Activated CD8-positive, alpha-beta T cell treated with anti-CD3 and anti-CD28 coated beads for 36 hours (primary cell): ENCODE measurements at regions not wholly inside any gene's neighbourhood (a gene's known extent, or its start where the extent isn't known, plus 50 kb on each side); places are given as distances from the start of the nearest gene placed in this dataset.

Experiments used
- ATAC-seq: fragments of 200-7000 bp; cut with Tn5 transposase; one replicate; pipeline ENCODE4 v1.10.0; 2021; ENCODE audit warnings: mild to moderate bottlenecking, moderate library complexity
- CTCF ChIA-PET: fragments of 350-600 bp; sonication (Branson Sonifier 250); formaldehyde crosslinking; loops from one replicate; lab custom pipeline; 2021; ENCODE audit warnings: antibody characterized with exemption; lab: Charles Lee
- POLR2A ChIA-PET: fragments of 350-600 bp; sonication (Branson Sonifier 250); formaldehyde crosslinking; loops from one replicate; lab custom pipeline; 2021; ENCODE audit warnings: antibody characterized with exemption; lab: Charles Lee
- DNase-seq: peaks from one replicate; pipeline ENCODE4 v3.0.0-alpha.2; 2020
- H3K27ac Mint-ChIP-seq: one replicate; pipeline ENCODE4 v1.8.0; 2021; ENCODE audit warnings: mild to moderate bottlenecking, mixed read lengths
- H3K27me3 Mint-ChIP-seq: one replicate; pipeline ENCODE4 v1.8.0; 2021; ENCODE audit warnings: mixed read lengths
- H3K36me3 Mint-ChIP-seq: one replicate; pipeline ENCODE4 v1.8.0; 2021; ENCODE audit warnings: low read depth, mixed read lengths
- H3K4me1 Mint-ChIP-seq: one replicate; pipeline ENCODE4 v1.8.0; 2021; ENCODE audit warnings: low read depth, mixed read lengths
- H3K4me3 Mint-ChIP-seq: one replicate; pipeline ENCODE4 v1.8.0; 2021; ENCODE audit warnings: mild to moderate bottlenecking, moderate library complexity, mixed read lengths
- H3K9me3 Mint-ChIP-seq: one replicate; pipeline ENCODE4 v1.8.0; 2021; ENCODE audit warnings: mixed read lengths
- CTCF ChIP-seq: fragments of 200-600 bp; IDR thresholded peaks from one replicate; pipeline ENCODE4 v1.8.0; 2022; ENCODE audit warnings: antibody characterized with exemption, mild to moderate bottlenecking
- intact Hi-C: fragments of 100-400 bp; cut with micrococcal nuclease; formaldehyde crosslinking; loops from one replicate; pipeline ENCODE4 v1.10.0; 2022

DNA sequence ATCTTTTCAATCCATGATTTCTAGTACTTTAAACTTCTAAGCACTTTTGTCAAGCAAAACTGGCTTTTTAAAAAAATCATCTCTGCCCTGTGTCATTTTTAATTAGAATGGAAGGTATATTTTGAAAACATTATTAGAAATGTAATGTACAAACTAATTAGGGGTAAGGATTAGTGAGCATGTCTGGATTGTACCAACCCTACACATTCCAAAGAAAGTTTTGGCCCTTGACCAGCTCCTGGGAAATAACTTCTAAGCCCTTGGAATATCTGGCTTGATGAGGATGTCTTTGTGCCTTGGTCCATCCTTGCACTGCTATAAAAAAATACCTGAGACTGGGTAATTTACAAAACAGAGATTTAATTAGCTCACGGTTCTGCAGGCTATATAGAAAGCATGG is 876.5 kb downstream of the RAPGEF2 start:
- Mint-ChIP-seq H3K27me3 (no peaks in the 10 kb centered on the region), H3K27ac (no peak overlapping the region), H3K9me3 (peaks cover 8% of the 10 kb centered on the region), H3K4me3 (no peak overlapping the region), H3K36me3 (no peaks in the 10 kb centered on the region), H3K4me1 (no peaks in the 10 kb centered on the region)
- ChIA-PET CTCF (no interaction called here), POLR2A (no interaction called here)
- ATAC-seq, result no peak
- TF ChIP-seq CTCF, result no peak
- intact Hi-C loops, result no loop called here
- DNase-seq, result no peak

- H3K27ac Mint-ChIP-seq, result no peak overlapping the region
- TF ChIP-seq CTCF, result no peak
- no peaks in the 10 kb centered on the region for H3K4me1 Mint-ChIP-seq
- H3K9me3 Mint-ChIP-seq, result peaks cover 8% of the 10 kb centered on the region
- POLR2A ChIA-PET, result no interaction called here
- ATAC-seq (no peak), DNase-seq (no peak)
- H3K27me3 Mint-ChIP-seq, result no peaks in the 10 kb centered on the region
- no peaks in the 10 kb centered on the region for H3K36me3 Mint-ChIP-seq
- H3K4me3 Mint-ChIP-seq, result no peak overlapping the region
- CTCF ChIA-PET, result no interaction called here
- intact Hi-C loops, result no loop called here
Measured at GRCh38 chr4:159979953-159980352, 877.1 kb downstream of the RAPGEF2 start.

DNA sequence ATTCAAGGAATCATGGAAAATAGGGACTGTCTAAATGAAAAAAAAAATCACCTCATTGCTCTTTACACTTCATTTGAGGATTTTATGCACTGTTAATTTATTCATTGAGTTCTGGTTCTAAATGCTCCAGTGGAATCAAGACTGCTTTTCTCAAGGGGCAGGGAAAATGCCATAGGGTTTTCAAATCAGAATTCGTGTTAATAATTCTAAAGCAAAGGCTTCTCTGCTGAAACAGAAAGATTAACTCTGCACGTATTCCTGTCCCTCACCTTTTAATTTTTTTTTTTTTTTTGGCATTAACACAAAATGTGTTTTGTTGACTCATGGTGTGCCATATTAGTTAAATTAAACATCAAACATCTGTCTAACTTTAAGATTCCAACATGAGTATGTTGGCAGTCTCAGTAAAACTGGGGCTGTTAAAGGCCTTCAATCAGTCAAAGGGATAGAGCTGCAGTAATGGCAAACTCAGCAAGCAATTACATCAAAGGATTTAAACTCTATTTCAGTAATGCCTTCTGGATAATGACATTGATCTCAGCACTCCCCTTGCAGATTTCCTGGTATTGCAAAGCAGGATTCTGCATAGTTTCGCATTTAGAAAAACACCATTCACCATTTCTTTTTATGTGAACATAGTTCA is 878.1 kb downstream of the RAPGEF2 start:
- Mint-ChIP-seq H3K27ac (no peak overlapping the region), H3K9me3 (peaks cover 8% of the 10 kb centered on the region), H3K4me3 (no peak overlapping the region), H3K27me3 (no peaks in the 10 kb centered on the region), H3K4me1 (no peaks in the 10 kb centered on the region), H3K36me3 (no peaks in the 10 kb centered on the region)
- ATAC-seq (no peak), DNase-seq (no peak)
- TF ChIP-seq CTCF, result no peak
- intact Hi-C loops, result no loop called here
- ChIA-PET CTCF (no interaction called here), POLR2A (no interaction called here)

DNA sequence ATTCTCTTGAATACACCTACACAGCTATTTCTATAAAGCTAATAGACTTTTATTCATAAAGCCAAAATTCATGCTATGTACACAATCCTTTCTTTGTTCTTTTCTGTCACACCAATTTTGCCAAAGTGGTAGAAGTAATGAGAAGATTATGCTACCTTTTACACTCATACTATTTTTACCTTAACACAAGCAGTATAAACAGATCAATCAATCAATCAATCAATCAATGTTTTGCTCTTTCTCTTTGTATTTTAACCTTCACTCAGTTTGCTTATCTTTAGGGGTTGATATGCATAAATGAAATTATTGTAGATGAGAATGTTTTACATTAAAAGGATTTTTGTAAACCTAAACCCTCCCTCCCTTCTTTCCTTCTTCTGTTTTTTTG is 878.6 kb downstream of the RAPGEF2 start:
- POLR2A ChIA-PET, result no interaction called here
- Mint-ChIP-seq H3K4me3 (no peak overlapping the region), H3K9me3 (peaks cover 8% of the 10 kb centered on the region), H3K27me3 (no peaks in the 10 kb centered on the region), H3K27ac (no peak overlapping the region), H3K4me1 (no peaks in the 10 kb centered on the region), H3K36me3 (no peaks in the 10 kb centered on the region)
- intact Hi-C loops, result no loop called here
- TF ChIP-seq CTCF, result no peak
- no peak for DNase-seq
- CTCF ChIA-PET, result no interaction called here
- ATAC-seq, result no peak

GRCh38 chr4:159983082-159983481 is 880.2 kb downstream of the RAPGEF2 start:
- DNase-seq (no peak), ATAC-seq (no peak)
- intact Hi-C loops, result no loop called here
- TF ChIP-seq CTCF, result no peak
- Mint-ChIP-seq H3K4me1 (no peaks in the 10 kb centered on the region), H3K36me3 (no peaks in the 10 kb centered on the region), H3K4me3 (no peak overlapping the region), H3K27me3 (no peaks in the 10 kb centered on the region), H3K27ac (no peak overlapping the region), H3K9me3 (peaks cover 8% of the 10 kb centered on the region)
- ChIA-PET CTCF (no interaction called here), POLR2A (interaction anchor here (0.6 kb wide), 1 partner anchor 47 kb away, joined by 3 read pairs; no protein-coding TSS in a partner anchor)
